Astrocyte (in vitro differentiated cells and primary cell): ENCODE measurements at regions not wholly inside any gene's neighbourhood (a gene's known extent, or its start where the extent isn't known, plus 50 kb on each side); places are given as distances from the start of the nearest gene placed in this dataset.
A peak's percentile ranks its signal among the peaks of the same experiment; 100 is the strongest.

Experiments
- DNase-seq: peaks from one replicate; pipeline ENCODE4 v3.0.0-alpha.2; 2010; ENCODE audit warnings: low read depth
- FAIRE-seq: peaks from 2 replicates; lab custom pipeline; 2011; peaks lifted over from hg19 to GRCh38; lab: Jason Lieb, UNC
- H2AFZ ChIP-seq: 2 replicates; pipeline ENCODE4 v1.6.0; 2012; ENCODE audit warnings: low read depth, low read length, inconsistent platforms
- H3K27ac ChIP-seq: 2 replicates; pipeline ENCODE4 v1.5.1; 2011; ENCODE audit warnings: low read depth, low read length, inconsistent platforms
- H3K27me3 ChIP-seq: 2 replicates; pipeline ENCODE4 v1.6.0; 2011; ENCODE audit warnings: low read length, inconsistent platforms; ENCODE audit not compliant: insufficient read depth
- H3K36me3 ChIP-seq: 2 replicates; pipeline ENCODE4 v1.5.1; 2011; ENCODE audit warnings: low read length, inconsistent platforms; ENCODE audit not compliant: insufficient read depth
- H3K4me1 ChIP-seq: 2 replicates; pipeline ENCODE4 v1.5.1; 2011; ENCODE audit warnings: low read length, inconsistent platforms; ENCODE audit not compliant: insufficient read depth
- H3K4me2 ChIP-seq: 2 replicates; pipeline ENCODE4 v1.6.0; 2012; ENCODE audit warnings: low read length, inconsistent platforms
- H3K4me3 ChIP-seq: 2 replicates; pipeline ENCODE4 v1.5.1; 2011; ENCODE audit warnings: low read depth, mild to moderate bottlenecking, low read length, inconsistent platforms; ENCODE audit not compliant: insufficient read depth
- H3K79me2 ChIP-seq: 2 replicates; pipeline ENCODE4 v1.6.0; 2012; ENCODE audit warnings: mild to moderate bottlenecking, low read length, inconsistent platforms; ENCODE audit not compliant: insufficient read depth
- H3K9ac ChIP-seq: 2 replicates; pipeline ENCODE4 v1.6.0; 2012; ENCODE audit warnings: mild to moderate bottlenecking, low read length, inconsistent platforms
- H3K9me3 ChIP-seq: 2 replicates; pipeline ENCODE4 v1.5.1; 2012; ENCODE audit warnings: low read depth, mild to moderate bottlenecking, low read length, inconsistent platforms; ENCODE audit not compliant: insufficient read depth
- H4K20me1 ChIP-seq: 2 replicates; pipeline ENCODE4 v1.6.0; 2012; ENCODE audit warnings: low read length, inconsistent platforms; ENCODE audit not compliant: insufficient read depth
- H3K27ac Mint-ChIP-seq: one replicate; pipeline ENCODE4 v1.8.0; 2021; ENCODE audit warnings: mild to moderate bottlenecking, mixed read lengths; ENCODE audit not compliant: unreplicated experiment
- H3K27me3 Mint-ChIP-seq: one replicate; pipeline ENCODE4 v1.8.0; 2021; ENCODE audit warnings: low read depth, mixed read lengths; ENCODE audit not compliant: unreplicated experiment
- H3K36me3 Mint-ChIP-seq: one replicate; pipeline ENCODE4 v1.8.0; 2021; ENCODE audit warnings: low read depth, mixed read lengths; ENCODE audit not compliant: unreplicated experiment
- H3K4me1 Mint-ChIP-seq: one replicate; pipeline ENCODE4 v1.8.0; 2021; ENCODE audit warnings: low read depth, mixed read lengths; ENCODE audit not compliant: unreplicated experiment
- H3K4me3 Mint-ChIP-seq: one replicate; pipeline ENCODE4 v1.8.0; 2021; ENCODE audit warnings: mild to moderate bottlenecking, moderate library complexity, mixed read lengths; ENCODE audit not compliant: unreplicated experiment
- H3K9me3 Mint-ChIP-seq: one replicate; pipeline ENCODE4 v1.8.0; 2021; ENCODE audit warnings: mild to moderate bottlenecking, mixed read lengths; ENCODE audit not compliant: unreplicated experiment
- CTCF ChIP-seq: IDR thresholded peaks from 2 replicates; pipeline ENCODE4 v1.5.1; 2011; ENCODE audit warnings: low read depth, mild to moderate bottlenecking, inconsistent platforms, low read length, moderate library complexity; ENCODE audit not compliant: insufficient read depth
- EZH2 ChIP-seq: IDR thresholded peaks from 2 replicates; pipeline ENCODE4 v1.6.1; 2012; ENCODE audit warnings: mild to moderate bottlenecking, low read length, inconsistent platforms; ENCODE audit not compliant: insufficient read depth

GRCh38 chr1:219790834-219791615 lies 137.3 kb downstream of the SLC30A10 start:
- TF ChIP-seq EZH2: no peak
- TF ChIP-seq CTCF: no peak
- Histone ChIP-seq H4K20me1 (no peaks in the 10 kb centered on the region), H3K27me3 (no peaks in the 10 kb centered on the region), H2AFZ (no peak overlapping the region), H3K4me2 (peak overlapping the region; percentile 63), H3K9me3 (peaks cover 4% of the 10 kb centered on the region), H3K79me2 (no peaks in the 10 kb centered on the region), H3K27ac (peak overlapping the region; percentile 85), H3K9ac (peak overlapping the region; percentile 65), H3K4me3 (no peak overlapping the region), H3K36me3 (no peaks in the 10 kb centered on the region), H3K4me1 (peaks cover 36% of the 10 kb centered on the region)
- Mint-ChIP-seq H3K27ac (peak overlapping the region; percentile 38), H3K36me3 (no peaks in the 10 kb centered on the region), H3K4me1 (peaks cover 21% of the 10 kb centered on the region), H3K4me3 (no peak overlapping the region), H3K9me3 (no peaks in the 10 kb centered on the region), H3K27me3 (no peaks in the 10 kb centered on the region)
- peak; percentile 77 for DNase-seq
- FAIRE-seq: no peak

GRCh38 chr1:219788700-219789099 lies 139.7 kb downstream of the SLC30A10 start:
- TF ChIP-seq EZH2 (no peak), CTCF (no peak)
- no peaks in the 10 kb centered on the region for H3K79me2 ChIP-seq
- H3K4me3 Mint-ChIP-seq: no peak overlapping the region
- H3K27me3 Mint-ChIP-seq: no peaks in the 10 kb centered on the region
- no peaks in the 10 kb centered on the region for H3K27me3 ChIP-seq
- no peaks in the 10 kb centered on the region for H3K36me3 ChIP-seq
- no peak overlapping the region for H2AFZ ChIP-seq
- peak overlapping the region; percentile 23 for H3K27ac ChIP-seq
- H3K4me1 Mint-ChIP-seq: peaks cover 25% of the 10 kb centered on the region
- H3K27ac Mint-ChIP-seq: peak overlapping the region; percentile 74
- peaks cover 4% of the 10 kb centered on the region for H3K9me3 ChIP-seq
- H3K9me3 Mint-ChIP-seq: no peaks in the 10 kb centered on the region
- H3K4me3 ChIP-seq: no peak overlapping the region
- H4K20me1 ChIP-seq: no peaks in the 10 kb centered on the region
- H3K9ac ChIP-seq: no peak overlapping the region
- peaks cover 41% of the 10 kb centered on the region for H3K4me1 ChIP-seq
- H3K4me2 ChIP-seq: no peak overlapping the region
- DNase-seq: no peak
- no peaks in the 10 kb centered on the region for H3K36me3 Mint-ChIP-seq
- no peak for FAIRE-seq

- no peak overlapping the region for H2AFZ ChIP-seq
- no peak for TF ChIP-seq EZH2
- TF ChIP-seq CTCF: no peak
- no peak overlapping the region for H3K4me3 ChIP-seq
- Mint-ChIP-seq H3K4me1 (peaks cover 25% of the 10 kb centered on the region), H3K36me3 (no peaks in the 10 kb centered on the region), H3K9me3 (no peaks in the 10 kb centered on the region), H3K27me3 (no peaks in the 10 kb centered on the region), H3K27ac (peak overlapping the region; percentile 74), H3K4me3 (no peak overlapping the region)
- DNase-seq (peak; percentile 68), FAIRE-seq (peak; percentile 64)
- no peaks in the 10 kb centered on the region for H3K36me3 ChIP-seq
- peak overlapping the region; percentile 30 for H3K4me2 ChIP-seq
- peaks cover 4% of the 10 kb centered on the region for H3K9me3 ChIP-seq
- no peaks in the 10 kb centered on the region for H3K27me3 ChIP-seq
- no peaks in the 10 kb centered on the region for H4K20me1 ChIP-seq
- H3K79me2 ChIP-seq: no peaks in the 10 kb centered on the region
- peaks cover 34% of the 10 kb centered on the region for H3K4me1 ChIP-seq
- no peak overlapping the region for H3K9ac ChIP-seq
- peak overlapping the region; percentile 33 for H3K27ac ChIP-seq
These were observed 140.3 kb downstream of the SLC30A10 start for GRCh38 chr1:219788091-219788490.
